OCI-LY7 (cell line): ENCODE measurements at regions not wholly inside any gene's neighbourhood (a gene's known extent, or its start where the extent isn't known, plus 50 kb on each side); places are given as distances from the start of the nearest gene placed in this dataset.

ENCODE experiments used
- BruUV-seq: library from RNA; stranded (reverse); fragments of 400-500 nt; replicated peaks from 2 replicates; lab custom pipeline; 2021; lab: Mats Ljungman, UMichigan
- CTCF ChIA-PET: fragments of 300-600 bp; sonication (Branson Sonifier 250); formaldehyde crosslinking; loops from one replicate; lab custom pipeline; 2022; ENCODE audit warnings: antibody characterized with exemption; ENCODE audit not compliant: unreplicated experiment; lab: Charles Lee
- POLR2A ChIA-PET: fragments of 300-600 bp; sonication (Branson Sonifier 250); formaldehyde crosslinking; loops from one replicate; lab custom pipeline; 2022; ENCODE audit warnings: antibody characterized with exemption; lab: Charles Lee
- DNase-seq: peaks from one replicate; pipeline ENCODE4 v3.0.0-alpha.2; 2015; ENCODE audit warnings: low spot score
- H2AFZ ChIP-seq: fragments of 200-600 bp; sonication (generic), shearing (Covaris generic); 2 replicates; pipeline ENCODE4 v1.6.1; 2014; ENCODE audit warnings: mild to moderate bottlenecking, antibody characterized with exemption, low read length, moderate library complexity
- H3K27ac ChIP-seq: fragments of 200-600 bp; sonication (generic); 2 replicates; pipeline ENCODE4 v1.5.1; 2014; ENCODE audit warnings: mixed run types, low read depth, mild to moderate bottlenecking, moderate library complexity, low read length, inconsistent platforms; ENCODE audit not compliant: poor library complexity, severe bottlenecking
- H3K36me3 ChIP-seq: fragments of 200-600 bp; sonication (generic); 2 replicates; pipeline ENCODE4 v1.6.1; 2014; ENCODE audit warnings: mild to moderate bottlenecking, antibody characterized with exemption, low read length, moderate library complexity, mixed read lengths; ENCODE audit not compliant: insufficient read depth
- H3K4me1 ChIP-seq: fragments of 200-600 bp; sonication (generic); 2 replicates; pipeline ENCODE4 v1.5.1; 2014; ENCODE audit warnings: mild to moderate bottlenecking, low read length; ENCODE audit not compliant: insufficient read depth, poor library complexity, severe bottlenecking
- H3K4me2 ChIP-seq: fragments of 200-600 bp; sonication (generic); 2 replicates; pipeline ENCODE4 v1.6.1; 2014; ENCODE audit warnings: mild to moderate bottlenecking, low read length
- H3K4me3 ChIP-seq: fragments of 200-600 bp; sonication (generic); 2 replicates; pipeline ENCODE4 v1.5.1; 2014; ENCODE audit warnings: mild to moderate bottlenecking, low read depth, low read length; ENCODE audit not compliant: poor library complexity, severe bottlenecking
- H3K79me2 ChIP-seq: fragments of 200-600 bp; sonication (generic); 2 replicates; pipeline ENCODE4 v1.6.1; 2016; ENCODE audit warnings: low read depth, mild to moderate bottlenecking, low read length, moderate library complexity, mixed read lengths; ENCODE audit not compliant: insufficient read depth
- H3K9me2 ChIP-seq: fragments of 200-600 bp; sonication (generic); 2 replicates; pipeline ENCODE4 v1.6.1; 2016; ENCODE audit warnings: mild to moderate bottlenecking, low read length, mixed read lengths; ENCODE audit not compliant: insufficient read depth
- H3K9me3 ChIP-seq: fragments of 200-600 bp; sonication (generic); 2 replicates; pipeline ENCODE4 v1.6.1; 2014; ENCODE audit warnings: mild to moderate bottlenecking, mixed run types, low read length, mixed read lengths
- H4K20me1 ChIP-seq: fragments of 200-600 bp; sonication (generic); 2 replicates; pipeline ENCODE4 v1.6.1; 2014; ENCODE audit warnings: mild to moderate bottlenecking, antibody characterized with exemption, low read length, moderate library complexity, mixed read lengths; ENCODE audit not compliant: insufficient read depth
- CTCF ChIP-seq: fragments of 200-600 bp; sonication (generic); conservative IDR thresholded peaks from 2 replicates; pipeline ENCODE4 v1.5.1; 2014; ENCODE audit warnings: mild to moderate bottlenecking, antibody characterized with exemption, low read length, moderate library complexity, mixed read lengths
- EZH2phosphoT487 ChIP-seq: fragments of 200-600 bp; sonication (generic); IDR thresholded peaks from 2 replicates; pipeline ENCODE4 v1.6.1; 2018; ENCODE audit warnings: low read depth, borderline replicate concordance, mild to moderate bottlenecking, mixed run types, antibody characterized with exemption, low read length, moderate library complexity, mixed read lengths
- intact Hi-C: fragments of 100-400 bp; cut with micrococcal nuclease; formaldehyde crosslinking; loops from one replicate; pipeline ENCODE4 v1.10.0; 2022; ENCODE audit not compliant: unreplicated experiment

DNA sequence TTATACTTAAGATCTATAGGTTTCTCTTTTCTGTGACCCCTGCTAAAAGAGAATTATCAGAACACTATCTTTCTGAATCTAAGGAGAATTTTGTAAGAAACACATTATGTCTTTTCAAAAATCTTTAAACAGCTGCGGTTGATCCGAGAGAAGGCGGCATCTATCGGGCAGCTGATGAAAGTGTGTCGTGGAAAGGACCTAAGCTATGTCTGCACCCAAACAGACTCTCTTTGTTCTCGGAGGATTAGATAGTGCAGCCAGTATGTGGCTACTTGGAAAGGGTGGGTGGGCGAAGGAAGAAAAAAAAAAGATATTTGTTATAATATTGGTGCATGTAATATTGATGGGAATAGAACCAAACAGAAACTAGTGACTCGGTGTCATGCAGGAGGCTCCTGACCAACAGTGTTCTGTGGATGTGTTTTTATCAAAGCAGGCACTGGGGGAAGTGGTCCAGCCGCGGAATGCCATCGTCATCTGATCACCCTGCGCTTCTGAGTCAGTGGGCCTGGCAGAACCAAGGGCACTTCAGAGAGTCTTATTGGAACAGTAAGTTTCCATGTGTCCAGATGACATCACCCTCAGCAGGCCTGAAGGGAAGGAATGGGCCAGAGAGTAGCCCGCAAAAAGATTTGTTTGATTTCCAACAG is 509.7 kb upstream of the AKR1E2 start:
- H2AFZ ChIP-seq: no peak overlapping the region
- H3K4me1 ChIP-seq: no peaks in the 10 kb centered on the region
- BruUV-seq: no TSS peak
- H3K4me2 ChIP-seq: no peak overlapping the region
- no peaks in the 10 kb centered on the region for H3K36me3 ChIP-seq
- H3K79me2 ChIP-seq: no peaks in the 10 kb centered on the region
- POLR2A ChIA-PET: interaction anchor here (0.6 kb wide), 1 partner anchor 11 kb away, joined by 3 read pairs; no protein-coding TSS in a partner anchor
- CTCF ChIA-PET: no interaction called here
- DNase-seq: no peak
- no peaks in the 10 kb centered on the region for H4K20me1 ChIP-seq
- no peak overlapping the region for H3K27ac ChIP-seq
- no peaks in the 10 kb centered on the region for H3K9me2 ChIP-seq
- intact Hi-C loops: no loop called here
- no peak for TF ChIP-seq CTCF
- no peak for TF ChIP-seq EZH2phosphoT487
- no peaks in the 10 kb centered on the region for H3K9me3 ChIP-seq
- H3K4me3 ChIP-seq: no peak overlapping the region

GRCh38 chr10:4315551-4315950 is 510.5 kb upstream of the AKR1E2 start:
- intact Hi-C loops: no loop called here
- ChIA-PET POLR2A (interaction anchor here (0.6 kb wide), 1 partner anchor 10 kb away, joined by 3 read pairs; no protein-coding TSS in a partner anchor), CTCF (no interaction called here)
- H3K4me1 ChIP-seq: no peaks in the 10 kb centered on the region
- no peaks in the 10 kb centered on the region for H4K20me1 ChIP-seq
- H2AFZ ChIP-seq: no peak overlapping the region
- H3K27ac ChIP-seq: no peak overlapping the region
- no peaks in the 10 kb centered on the region for H3K79me2 ChIP-seq
- H3K4me2 ChIP-seq: no peak overlapping the region
- no peak overlapping the region for H3K4me3 ChIP-seq
- no peaks in the 10 kb centered on the region for H3K9me3 ChIP-seq
- no TSS peak for BruUV-seq
- no peaks in the 10 kb centered on the region for H3K9me2 ChIP-seq
- H3K36me3 ChIP-seq: no peaks in the 10 kb centered on the region
- TF ChIP-seq CTCF (no peak), EZH2phosphoT487 (no peak)
- DNase-seq: no peak

DNA sequence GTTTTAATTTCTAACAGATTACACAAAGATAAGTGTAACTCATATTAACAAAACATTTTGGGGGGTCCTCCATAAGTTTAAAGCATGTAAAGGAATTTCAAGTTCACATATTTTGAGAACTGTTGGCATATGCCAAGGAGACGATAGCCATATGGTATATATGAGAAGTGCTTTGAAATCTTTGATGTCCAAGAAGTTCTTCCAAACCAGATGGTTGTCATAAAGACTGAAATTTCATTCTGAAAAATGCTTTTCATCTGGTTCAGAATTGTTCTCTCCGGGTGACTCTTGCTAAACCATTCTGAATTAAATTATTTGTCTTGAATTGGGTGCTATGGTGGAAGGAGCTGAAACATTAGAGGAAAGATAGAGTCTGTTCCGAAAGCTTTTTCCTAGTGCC is 513.0 kb upstream of the AKR1E2 start:
- H2AFZ ChIP-seq: no peak overlapping the region
- H3K9me3 ChIP-seq: no peaks in the 10 kb centered on the region
- no peaks in the 10 kb centered on the region for H3K36me3 ChIP-seq
- H3K9me2 ChIP-seq: no peaks in the 10 kb centered on the region
- ChIA-PET POLR2A (interaction anchor here (1.2 kb wide), 1 partner anchor 92 kb away, joined by 3 read pairs; no protein-coding TSS in a partner anchor), CTCF (no interaction called here)
- intact Hi-C loops: no loop called here
- TF ChIP-seq EZH2phosphoT487 (no peak), CTCF (no peak)
- BruUV-seq: no TSS peak
- no peak overlapping the region for H3K4me2 ChIP-seq
- H3K27ac ChIP-seq: no peak overlapping the region
- no peaks in the 10 kb centered on the region for H4K20me1 ChIP-seq
- no peaks in the 10 kb centered on the region for H3K79me2 ChIP-seq
- no peaks in the 10 kb centered on the region for H3K4me1 ChIP-seq
- no peak for DNase-seq
- no peak overlapping the region for H3K4me3 ChIP-seq
